WERI-Rb-1 (cell line): ENCODE measurements at regions not wholly inside any gene's neighbourhood (a gene's known extent, or its start where the extent isn't known, plus 50 kb on each side); places are given as distances from the start of the nearest gene placed in this dataset.

ENCODE experiments used
- DNase-seq: peaks from one replicate; pipeline ENCODE4 v3.0.0-alpha.2; 2020
- H3K27ac ChIP-seq: fragments of 250-450 bp; sonication (Bioruptor Pico); 2 replicates; pipeline ENCODE4 v1.5.1; 2020; ENCODE audit warnings: mild to moderate bottlenecking, moderate library complexity
- H3K27me3 ChIP-seq: fragments of 250-450 bp; sonication (Bioruptor Pico); 2 replicates; pipeline ENCODE4 v1.5.1; 2021; ENCODE audit warnings: mild to moderate bottlenecking, low read depth, moderate library complexity; ENCODE audit not compliant: insufficient read depth, severe bottlenecking
- H3K36me3 ChIP-seq: fragments of 250-450 bp; sonication (Bioruptor Pico); 2 replicates; pipeline ENCODE4 v1.5.1; 2020; ENCODE audit warnings: mild to moderate bottlenecking, moderate library complexity
- H3K4me3 ChIP-seq: 2 replicates; pipeline ENCODE4 v1.5.1; 2011; ENCODE audit warnings: low read depth, mild to moderate bottlenecking, control low read depth, low read length
- H3K9me3 ChIP-seq: fragments of 250-450 bp; sonication (Bioruptor Pico); 2 replicates; pipeline ENCODE4 v1.5.1; 2021; ENCODE audit warnings: mild to moderate bottlenecking, moderate library complexity; ENCODE audit not compliant: severe bottlenecking
- CTCF ChIP-seq: IDR thresholded peaks from 2 replicates; pipeline ENCODE4 v1.5.1; 2011; ENCODE audit warnings: low read depth, mild to moderate bottlenecking, control low read depth, inconsistent platforms, low read length

- H3K9me3 ChIP-seq: no peaks in the 10 kb centered on the region
- H3K27me3 ChIP-seq: no peaks in the 10 kb centered on the region
- no peak for DNase-seq
- no peak overlapping the region for H3K27ac ChIP-seq
- H3K36me3 ChIP-seq: no peaks in the 10 kb centered on the region
- H3K4me3 ChIP-seq: no peak overlapping the region
- TF ChIP-seq CTCF: no peak
Measured at GRCh38 chr12:42902001-42902400, 312.5 kb upstream of the PRICKLE1 start.

- H3K9me3 ChIP-seq: no peaks in the 10 kb centered on the region
- H3K4me3 ChIP-seq: no peak overlapping the region
- no peak for DNase-seq
- H3K36me3 ChIP-seq: no peaks in the 10 kb centered on the region
- no peak for TF ChIP-seq CTCF
- H3K27me3 ChIP-seq: no peaks in the 10 kb centered on the region
- no peak overlapping the region for H3K27ac ChIP-seq
Measured at GRCh38 chr12:42893803-42894202, 304.3 kb upstream of the PRICKLE1 start.

GRCh38 chr12:42892702-42893551 is 303.4 kb upstream of the PRICKLE1 start:
- DNase-seq: no peak
- Histone ChIP-seq H3K36me3 (no peaks in the 10 kb centered on the region), H3K4me3 (no peak overlapping the region), H3K9me3 (no peaks in the 10 kb centered on the region), H3K27me3 (no peaks in the 10 kb centered on the region), H3K27ac (no peak overlapping the region)
- TF ChIP-seq CTCF: no peak

- no peak for DNase-seq
- H3K4me3 ChIP-seq: no peak overlapping the region
- H3K9me3 ChIP-seq: no peaks in the 10 kb centered on the region
- no peaks in the 10 kb centered on the region for H3K27me3 ChIP-seq
- H3K27ac ChIP-seq: no peak overlapping the region
- H3K36me3 ChIP-seq: no peaks in the 10 kb centered on the region
- TF ChIP-seq CTCF: no peak
Measured at GRCh38 chr12:42887657-42888056, 298.1 kb upstream of the PRICKLE1 start.

- no peak for TF ChIP-seq CTCF
- Histone ChIP-seq H3K4me3 (no peak overlapping the region), H3K9me3 (no peaks in the 10 kb centered on the region), H3K27ac (no peak overlapping the region), H3K36me3 (no peaks in the 10 kb centered on the region), H3K27me3 (no peaks in the 10 kb centered on the region)
- DNase-seq: no peak
Measured at GRCh38 chr12:42886160-42886559, 296.6 kb upstream of the PRICKLE1 start.

- no peak for DNase-seq
- no peaks in the 10 kb centered on the region for H3K36me3 ChIP-seq
- no peaks in the 10 kb centered on the region for H3K9me3 ChIP-seq
- H3K27me3 ChIP-seq: no peaks in the 10 kb centered on the region
- H3K4me3 ChIP-seq: no peak overlapping the region
- no peak for TF ChIP-seq CTCF
- H3K27ac ChIP-seq: no peak overlapping the region
Measured at GRCh38 chr12:42885677-42886076, 296.1 kb upstream of the PRICKLE1 start.
